K562 (cell line): ENCODE measurements at regions not wholly inside any gene's neighbourhood (a gene's known extent, or its start where the extent isn't known, plus 50 kb on each side); places are given as distances from the start of the nearest gene placed in this dataset.

Source experiments
- ATAC-seq: fragments of 200-7000 bp; cut with Tn5 transposase; 3 replicates; pipeline ENCODE4 v1.9.1; 2020; ENCODE audit warnings: moderate library complexity
- BruUV-seq: library from RNA; stranded (reverse); fragments of 400-500 nt; replicated peaks from 2 replicates; lab custom pipeline; 2021; lab: Mats Ljungman, UMichigan
- CTCF ChIA-PET: fragments of 300-600 bp; formaldehyde crosslinking; extraction: SDS; loops from one replicate; lab custom pipeline; 2021; ENCODE audit warnings: low intra/inter-chr PET ratio; lab: Yijun Ruan, JAX
- POLR2A ChIA-PET: fragments of 300-600, 350-650 bp; sonication (Branson Sonifier 250); formaldehyde crosslinking; extraction: SDS; loops from one replicate; lab custom pipeline; 2021; ENCODE audit warnings: antibody characterized with exemption, inconsistent platforms; lab: Yijun Ruan, JAX
- DNase-seq, 4 experiments: peaks; one replicate each; pipeline versions ENCODE4 v3.0.0 to v3.0.0-alpha.2; 2011 to 2018; ENCODE audit warnings: low spot score in 3 of 4, mixed read lengths in 3 of 4; ENCODE audit errors: extremely low read depth in 1 of 4
- FAIRE-seq: peaks from 2 replicates; lab custom pipeline; 2011; peaks lifted over from hg19 to GRCh38; lab: Jason Lieb, UNC
- H2AFZ ChIP-seq: 2 replicates; pipeline ENCODE4 v1.6.0; 2011; ENCODE audit warnings: low read depth, low read length, control low read depth, inconsistent platforms
- H3K27ac ChIP-seq: fragments of 200-600 bp; 3 replicates; pipeline ENCODE4 v1.8.0; 2011; ENCODE audit warnings: low read depth, mild to moderate bottlenecking, control low read depth, inconsistent platforms, low read length, moderate library complexity, mixed read lengths; ENCODE audit errors: extremely low read depth
- H3K27me3 ChIP-seq, 2 experiments: fragments of 300-600 bp in 1 of 2; 2 replicates in 1 of 2; 3 replicates in 1 of 2; pipeline versions ENCODE4 v1.6.0 to v1.8.0; 2011; ENCODE audit warnings: inconsistent platforms in 2 of 2, low read length in 2 of 2, mild to moderate bottlenecking in 1 of 2, mixed read lengths in 1 of 2, moderate library complexity in 1 of 2; ENCODE audit not compliant: control insufficient read depth in 2 of 2, insufficient read depth in 2 of 2
- H3K36me3 ChIP-seq: fragments of 300-600 bp; 3 replicates; pipeline ENCODE4 v1.8.0; 2011; ENCODE audit warnings: mild to moderate bottlenecking, low read length, inconsistent platforms; ENCODE audit not compliant: control insufficient read depth, insufficient read depth
- H3K4me1 ChIP-seq, 2 experiments: fragments of 200-600 bp in 1 of 2; replicated peaks in 1 of 2; 2 replicates in 1 of 2; 3 replicates in 1 of 2; pipeline versions ENCODE4 v1.5.1 to v1.8.0; 2011; ENCODE audit warnings: inconsistent platforms in 2 of 2, low read length in 2 of 2, mild to moderate bottlenecking in 1 of 2, mixed read lengths in 1 of 2, moderate library complexity in 1 of 2; ENCODE audit not compliant: control insufficient read depth in 2 of 2, insufficient read depth in 2 of 2
- H3K4me2 ChIP-seq: 2 replicates; pipeline ENCODE4 v1.6.1; 2011; ENCODE audit warnings: low read length, control low read depth, inconsistent platforms, mixed read lengths; ENCODE audit not compliant: insufficient read depth
- H3K4me3 ChIP-seq: fragments of 200-600 bp; sonication (generic), shearing (Covaris generic); 2 replicates; pipeline ENCODE4 v1.5.1; 2016; ENCODE audit warnings: control low read depth, inconsistent platforms
- H3K79me2 ChIP-seq: fragments of 200-600 bp; 3 replicates; pipeline ENCODE4 v1.8.0; 2011; ENCODE audit warnings: low read length, inconsistent platforms; ENCODE audit not compliant: control insufficient read depth, insufficient read depth
- H3K9ac ChIP-seq, 2 experiments: 2 replicates each; pipeline versions ENCODE4 v1.6.0 to v1.6.1; 2011; ENCODE audit warnings: low read depth in 2 of 2, low read length in 2 of 2, control low read depth in 1 of 2, inconsistent platforms in 1 of 2, mild to moderate bottlenecking in 1 of 2, mixed read lengths in 1 of 2; ENCODE audit not compliant: insufficient read depth in 1 of 2
- H3K9me1 ChIP-seq: one replicate; pipeline ENCODE4 v1.6.0; 2011; ENCODE audit warnings: inconsistent platforms, mild to moderate bottlenecking, low read length, moderate library complexity; ENCODE audit not compliant: control insufficient read depth, insufficient read depth
- H3K9me3 ChIP-seq: replicated peaks from 2 replicates; pipeline ENCODE4 v1.5.1; 2011; ENCODE audit warnings: low read depth, low read length, inconsistent platforms; ENCODE audit not compliant: control insufficient read depth, insufficient read depth
- H4K20me1 ChIP-seq: replicated peaks from 2 replicates; pipeline ENCODE4 v1.6.1; 2011; ENCODE audit warnings: low read length, inconsistent platforms, mixed read lengths; ENCODE audit not compliant: control insufficient read depth, insufficient read depth
- ARNT ChIP-seq, 2 experiments: fragments of 450-650 bp; IDR thresholded peaks; 2 replicates each; pipeline ENCODE4 v1.6.1; 2016; ENCODE audit warnings: mild to moderate bottlenecking in 1 of 2
- EP300 ChIP-seq: IDR thresholded peaks from 2 replicates; pipeline ENCODE4 v1.6.1; 2012; ENCODE audit warnings: low read length, improper control_type of control experiment
- PHB ChIP-seq: fragments of 250-450 bp; sonication (Bioruptor Pico); IDR thresholded peaks from 2 replicates; pipeline ENCODE4 v1.5.0; 2021
- TSHZ1 ChIP-seq: fragments of 250-450 bp; sonication (Bioruptor Pico); IDR thresholded peaks from 2 replicates; pipeline ENCODE4 v1.4.0; 2020; ENCODE audit warnings: mild to moderate bottlenecking, moderate library complexity
- ZNF146 ChIP-seq: IDR thresholded peaks from one replicate; pipeline ENCODE4 v1.6.1; 2018; ENCODE audit warnings: missing compliant biosample characterization; ENCODE audit not compliant: unreplicated experiment
- ZNF282 ChIP-seq: sonication (generic); formaldehyde crosslinking; IDR thresholded peaks from 2 replicates; pipeline ENCODE4 v1.8.1; 2023; ENCODE audit warnings: missing genetic modification reagents
- WGBS: fragments of 100-300 bp; shearing (Covaris generic); methylation state at CpG from one replicate; pipeline ENCODE4 v1.1.6; 2016; ENCODE audit warnings: low coverage, mixed read lengths; ENCODE audit not compliant: insufficient coverage; ENCODE audit errors: missing lambda C conversion rate; 5-methylcytosine and 5-hydroxymethylcytosine counted together
- in situ Hi-C: fragments of 300-500 bp; cut with MboI; formaldehyde crosslinking; loops from 4 replicates; pipeline ENCODE4 v1.15.0; 2018; ENCODE audit warnings: inconsistent platforms, mixed read lengths
- intact Hi-C: fragments of 100-400 bp; cut with micrococcal nuclease; formaldehyde crosslinking; loops from 2 replicates; pipeline ENCODE4 v1.14.2; 2022

GRCh38 chr18:22879293-22879692 is 53.8 kb upstream of the RBBP8 start:
- H4K20me1 ChIP-seq: no peaks in the 10 kb centered on the region
- H3K9ac ChIP-seq: no peak overlapping the region
- H2AFZ ChIP-seq: no peak overlapping the region
- peaks cover 0 to 2% of the 10 kb centered on the region in 2 experiments; a peak in 2 of 5 replicates for H3K27me3 ChIP-seq
- no peaks in the 10 kb centered on the region for H3K36me3 ChIP-seq
- in situ Hi-C loops (no loop called here), intact Hi-C loops (no loop called here)
- TF ChIP-seq ZNF282 (CRISPR knock-in tag) (no peak), ZNF146 (CRISPR knock-in tag) (no peak), TSHZ1 (CRISPR knock-in tag) (no peak), ARNT (IDR thresholded peaks at IDR 0.05) (no peak), EP300 (no peak), PHB (CRISPR knock-in tag) (no peak)
- H3K9me3 ChIP-seq: no peaks in the 10 kb centered on the region
- no peaks in the 10 kb centered on the region for H3K4me1 ChIP-seq
- no peak for ATAC-seq
- no peak overlapping the region for H3K4me2 ChIP-seq
- DNase-seq: no peak
- no peaks in the 10 kb centered on the region for H3K79me2 ChIP-seq
- POLR2A ChIA-PET: no interaction called here
- H3K4me3 ChIP-seq: no peak overlapping the region
- WGBS: 0% methylated on average over 3 of the region's 3 CpGs
- FAIRE-seq: no peak
- BruUV-seq: no TSS peak
- H3K27ac ChIP-seq: no peak overlapping the region
- no peaks in the 10 kb centered on the region for H3K9me1 ChIP-seq
- CTCF ChIA-PET: no interaction called here
